Left ventricle myocardium inferior (tissue), 1 donor: ENCODE measurements at regions not wholly inside any gene's neighbourhood (a gene's known extent, or its start where the extent isn't known, plus 50 kb on each side); places are given as distances from the start of the nearest gene placed in this dataset.

Experiments used
- DNase-seq: peaks from one replicate; pipeline ENCODE4 v3.0.0-alpha.2; 2020
- H3K27ac ChIP-seq: fragments of 200-600 bp; replicated peaks from 2 replicates; pipeline ENCODE4 v1.8.0; 2021
- H3K27me3 ChIP-seq: fragments of 200-600 bp; 2 replicates; pipeline ENCODE4 v1.8.0; 2021; ENCODE audit warnings: low read depth
- H3K36me3 ChIP-seq: fragments of 200-600 bp; 2 replicates; pipeline ENCODE4 v1.8.0; 2021
- H3K4me1 ChIP-seq: fragments of 200-600 bp; 2 replicates; pipeline ENCODE4 v1.8.0; 2021
- H3K4me3 ChIP-seq: fragments of 200-600 bp; 2 replicates; pipeline ENCODE4 v1.8.0; 2021; ENCODE audit warnings: mild to moderate bottlenecking, moderate library complexity
- H3K9me3 ChIP-seq: fragments of 200-600 bp; replicated peaks from 2 replicates; pipeline ENCODE4 v1.8.0; 2021
- intact Hi-C: fragments of 100-400 bp; cut with micrococcal nuclease; formaldehyde crosslinking; loops from one replicate; pipeline ENCODE4 v1.11.0; 2022
- TF ChIP-seq, protein P1 (sequence below): fragments of 200-600 bp; IDR thresholded peaks from 2 replicates; pipeline ENCODE4 v1.8.0; 2021; ENCODE audit warnings: antibody characterized with exemption, mild to moderate bottlenecking, borderline replicate concordance
- donor health status: DM: no; HTN: yes; CAD: no; lungs with severe emphysema.

DNA sequence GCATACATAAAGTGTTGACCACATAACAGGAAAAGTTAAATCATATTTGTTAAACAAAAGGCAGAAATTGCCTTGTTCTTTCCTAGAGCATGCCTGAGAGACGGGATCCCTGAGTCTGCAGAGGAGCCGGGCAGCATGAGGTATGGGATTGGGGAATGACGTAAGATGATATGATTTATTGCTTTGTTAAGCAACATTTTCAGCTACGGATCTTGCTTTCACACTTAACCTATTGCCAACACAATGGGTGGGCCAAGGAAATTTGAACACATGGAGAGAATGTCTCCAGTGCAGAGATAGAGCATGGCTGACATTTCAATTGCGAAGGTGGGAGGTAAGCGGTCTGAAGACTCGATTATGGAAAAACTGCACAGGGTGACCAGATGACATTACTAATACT is 76.7 kb downstream of the EMX2 start:
- Histone ChIP-seq H3K27ac (no peak overlapping the region), H3K4me1 (no peaks in the 10 kb centered on the region), H3K27me3 (peaks cover 58% of the 10 kb centered on the region), H3K36me3 (no peaks in the 10 kb centered on the region), H3K4me3 (no peak overlapping the region), H3K9me3 (no peaks in the 10 kb centered on the region)
- intact Hi-C loops: no loop called here
- TF ChIP-seq, protein P1, sequence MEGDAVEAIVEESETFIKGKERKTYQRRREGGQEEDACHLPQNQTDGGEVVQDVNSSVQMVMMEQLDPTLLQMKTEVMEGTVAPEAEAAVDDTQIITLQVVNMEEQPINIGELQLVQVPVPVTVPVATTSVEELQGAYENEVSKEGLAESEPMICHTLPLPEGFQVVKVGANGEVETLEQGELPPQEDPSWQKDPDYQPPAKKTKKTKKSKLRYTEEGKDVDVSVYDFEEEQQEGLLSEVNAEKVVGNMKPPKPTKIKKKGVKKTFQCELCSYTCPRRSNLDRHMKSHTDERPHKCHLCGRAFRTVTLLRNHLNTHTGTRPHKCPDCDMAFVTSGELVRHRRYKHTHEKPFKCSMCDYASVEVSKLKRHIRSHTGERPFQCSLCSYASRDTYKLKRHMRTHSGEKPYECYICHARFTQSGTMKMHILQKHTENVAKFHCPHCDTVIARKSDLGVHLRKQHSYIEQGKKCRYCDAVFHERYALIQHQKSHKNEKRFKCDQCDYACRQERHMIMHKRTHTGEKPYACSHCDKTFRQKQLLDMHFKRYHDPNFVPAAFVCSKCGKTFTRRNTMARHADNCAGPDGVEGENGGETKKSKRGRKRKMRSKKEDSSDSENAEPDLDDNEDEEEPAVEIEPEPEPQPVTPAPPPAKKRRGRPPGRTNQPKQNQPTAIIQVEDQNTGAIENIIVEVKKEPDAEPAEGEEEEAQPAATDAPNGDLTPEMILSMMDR: no peak
- DNase-seq: no peak

DNA sequence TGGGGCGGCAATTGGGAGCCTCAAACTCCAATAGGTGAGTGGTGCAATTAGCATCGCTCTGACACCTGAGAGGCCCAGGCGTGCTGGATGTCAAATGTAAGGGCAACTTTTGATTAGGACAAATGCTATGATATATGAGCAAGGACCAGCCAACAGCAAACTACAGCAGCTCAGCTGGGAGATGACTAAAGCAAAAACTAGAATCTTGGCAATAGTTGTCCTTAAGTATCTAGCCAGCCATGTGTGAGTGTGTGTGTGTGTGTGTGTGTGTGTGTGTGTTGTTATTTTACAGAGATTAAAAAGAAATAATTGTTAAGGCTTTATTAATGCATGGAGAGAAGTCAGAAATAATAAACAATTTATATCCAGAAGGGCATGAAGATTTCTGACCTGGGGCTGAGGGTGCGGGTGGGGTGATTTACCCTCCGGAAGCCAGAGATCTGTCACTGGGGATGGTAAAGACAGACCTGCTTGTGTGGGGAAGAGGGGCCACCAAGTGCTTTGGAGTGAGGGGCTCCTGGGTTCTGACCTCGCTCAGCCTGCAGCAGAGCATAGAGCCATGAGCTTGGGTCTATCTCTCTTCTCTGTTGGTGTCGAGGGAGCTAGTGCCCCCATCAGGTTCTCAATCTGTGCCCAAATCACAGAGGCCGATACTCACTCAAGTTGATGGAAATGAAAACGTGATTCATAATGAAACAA is 77.3 kb downstream of the EMX2 start:
- H3K9me3 ChIP-seq: no peaks in the 10 kb centered on the region
- H3K27me3 ChIP-seq: peaks cover 54% of the 10 kb centered on the region
- no peak overlapping the region for H3K4me3 ChIP-seq
- H3K27ac ChIP-seq: no peak overlapping the region
- TF ChIP-seq, protein P1: no peak
- no peaks in the 10 kb centered on the region for H3K4me1 ChIP-seq
- intact Hi-C loops: no loop called here
- DNase-seq: no peak
- no peaks in the 10 kb centered on the region for H3K36me3 ChIP-seq

DNA sequence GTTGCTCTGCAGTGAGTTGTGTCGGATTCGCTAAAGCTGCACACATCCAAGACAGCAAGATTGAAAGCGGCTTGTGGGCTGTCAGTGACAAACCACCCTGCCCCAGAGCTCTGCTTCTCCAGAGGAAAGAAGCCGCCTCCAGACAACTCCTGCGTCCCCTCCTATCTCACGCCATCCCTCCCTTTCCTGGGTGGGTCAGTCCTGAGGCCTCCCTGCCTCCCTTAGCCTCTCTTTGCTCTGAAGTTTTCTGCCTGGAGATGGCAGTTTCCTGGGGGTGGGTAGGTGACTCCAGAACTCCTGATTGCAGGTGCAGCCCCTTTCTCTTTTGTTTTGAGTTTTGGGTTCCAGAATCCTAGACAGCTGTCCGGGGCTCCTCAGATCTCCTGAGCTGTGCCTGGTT is 78.7 kb downstream of the EMX2 start:
- DNase-seq: no peak
- no peak overlapping the region for H3K4me3 ChIP-seq
- H3K27me3 ChIP-seq: peaks cover 46% of the 10 kb centered on the region
- TF ChIP-seq, protein P1: no peak
- H3K27ac ChIP-seq: no peak overlapping the region
- no peaks in the 10 kb centered on the region for H3K4me1 ChIP-seq
- H3K36me3 ChIP-seq: no peaks in the 10 kb centered on the region
- intact Hi-C loops: no loop called here
- H3K9me3 ChIP-seq: no peaks in the 10 kb centered on the region

DNA sequence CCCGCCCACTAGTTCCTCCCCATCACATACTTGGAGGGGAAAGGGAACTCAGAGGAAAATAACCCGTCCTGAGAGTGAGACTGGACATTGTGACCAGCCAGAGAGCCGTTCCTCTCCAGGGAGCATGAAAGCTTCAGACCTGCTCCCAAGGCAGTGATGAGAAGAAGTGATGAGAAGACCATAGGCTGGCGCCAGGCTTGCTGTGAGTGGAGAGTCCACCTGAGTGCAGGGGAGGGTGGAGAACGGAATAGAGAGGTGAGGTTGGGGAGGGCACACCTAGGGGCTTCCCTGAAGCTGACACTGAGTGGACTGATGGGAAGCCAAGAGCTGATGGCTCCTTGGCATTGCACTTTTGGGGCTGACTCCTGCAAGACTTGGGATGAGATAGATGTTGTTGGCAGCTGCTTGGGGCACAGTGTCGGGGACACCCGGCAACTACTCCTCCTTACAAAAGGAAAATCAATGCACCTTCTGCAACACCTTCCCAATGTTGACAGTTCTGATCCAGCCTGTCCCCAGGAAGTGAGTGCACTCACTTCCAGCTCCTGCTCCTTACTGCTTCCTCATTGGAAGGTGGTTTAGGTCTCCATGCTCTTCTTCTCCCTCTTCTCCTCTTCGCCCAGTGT is 79.4 kb downstream of the EMX2 start:
- no peak for DNase-seq
- no peaks in the 10 kb centered on the region for H3K4me1 ChIP-seq
- no peaks in the 10 kb centered on the region for H3K36me3 ChIP-seq
- H3K4me3 ChIP-seq: no peak overlapping the region
- peaks cover 46% of the 10 kb centered on the region for H3K27me3 ChIP-seq
- TF ChIP-seq, protein P1: no peak
- intact Hi-C loops: no loop called here
- no peaks in the 10 kb centered on the region for H3K9me3 ChIP-seq
- no peak overlapping the region for H3K27ac ChIP-seq

DNA sequence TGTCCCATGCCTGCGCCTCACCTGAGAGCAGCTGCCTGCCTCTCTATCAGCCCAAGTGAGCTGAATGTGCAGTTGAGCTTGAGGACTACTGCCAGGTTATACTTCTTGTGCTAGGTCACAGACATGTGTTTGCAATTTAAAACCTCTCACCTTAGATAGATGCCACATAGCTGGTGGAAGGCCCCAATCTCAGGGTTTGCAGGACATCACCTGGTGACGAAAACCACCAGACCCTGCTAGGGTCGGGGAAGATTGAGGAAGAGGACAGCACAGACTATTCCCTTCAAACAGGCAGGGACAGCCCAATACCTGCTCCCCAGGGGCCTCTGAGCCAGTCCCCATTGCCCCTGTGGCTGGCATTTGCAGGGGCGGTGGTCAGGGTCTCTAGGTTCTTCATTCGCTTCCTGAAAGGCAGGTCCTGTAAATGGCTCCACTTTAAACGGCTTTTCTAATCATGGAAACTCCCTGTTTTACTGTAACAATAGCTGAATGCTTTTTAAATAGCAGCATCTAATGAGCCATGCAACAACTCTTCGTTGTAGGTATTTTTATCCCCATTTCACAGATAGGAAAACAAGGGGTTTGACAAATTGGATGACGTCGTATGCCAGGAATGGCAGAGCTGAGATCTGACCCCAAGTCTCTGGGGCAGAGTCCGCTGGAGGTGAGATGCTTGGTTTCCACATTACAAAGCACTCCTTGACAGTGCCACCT is 80.1 kb downstream of the EMX2 start:
- H3K36me3 ChIP-seq: no peaks in the 10 kb centered on the region
- no peak for DNase-seq
- intact Hi-C loops: no loop called here
- no peak overlapping the region for H3K4me3 ChIP-seq
- peaks cover 44% of the 10 kb centered on the region for H3K27me3 ChIP-seq
- H3K27ac ChIP-seq: no peak overlapping the region
- H3K4me1 ChIP-seq: no peaks in the 10 kb centered on the region
- no peaks in the 10 kb centered on the region for H3K9me3 ChIP-seq
- TF ChIP-seq, protein P1: no peak
